IPS-18c (cell line): ENCODE measurements at regions not wholly inside any gene's neighbourhood (a gene's known extent, or its start where the extent isn't known, plus 50 kb on each side); places are given as distances from the start of the nearest gene placed in this dataset.
"Not testable (repeated sequence)": the region's sequence is repeated elsewhere in the genome, so short reads cannot be mapped to it uniquely, and the experiment has no call there.

Experiments used
- H3K4me3 ChIP-seq: 2 replicates; pipeline ENCODE4 v1.7.0; 2013; ENCODE audit warnings: low read depth, mild to moderate bottlenecking, low read length, moderate library complexity; ENCODE audit not compliant: insufficient read depth
- H3K9me3 ChIP-seq: one replicate; pipeline ENCODE4 v1.6.1; 2013; ENCODE audit warnings: mild to moderate bottlenecking, low read length, moderate library complexity; ENCODE audit not compliant: control insufficient read depth, insufficient read depth

DNA sequence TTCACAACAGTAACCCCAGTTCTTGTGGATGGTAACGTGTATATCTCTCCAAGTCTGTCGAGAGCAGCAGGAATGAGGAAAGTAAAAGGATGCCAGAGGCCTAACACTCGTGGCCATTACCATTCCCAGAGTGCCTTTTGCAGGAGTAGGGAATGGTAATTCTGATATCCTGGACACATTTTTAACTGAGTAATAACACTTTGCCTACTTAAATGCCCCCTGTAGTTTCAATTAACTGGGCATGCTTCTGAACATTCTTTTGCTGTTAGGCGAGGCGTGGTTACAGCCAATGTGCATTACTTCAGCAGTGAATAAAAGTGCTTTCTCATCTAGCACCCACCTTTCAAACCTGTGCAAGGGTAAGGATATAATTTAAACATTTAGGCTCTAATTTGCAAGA, 258.5 kb upstream of the ADGRL2 start:
- H3K9me3 ChIP-seq: no peaks in the 10 kb centered on the region

DNA sequence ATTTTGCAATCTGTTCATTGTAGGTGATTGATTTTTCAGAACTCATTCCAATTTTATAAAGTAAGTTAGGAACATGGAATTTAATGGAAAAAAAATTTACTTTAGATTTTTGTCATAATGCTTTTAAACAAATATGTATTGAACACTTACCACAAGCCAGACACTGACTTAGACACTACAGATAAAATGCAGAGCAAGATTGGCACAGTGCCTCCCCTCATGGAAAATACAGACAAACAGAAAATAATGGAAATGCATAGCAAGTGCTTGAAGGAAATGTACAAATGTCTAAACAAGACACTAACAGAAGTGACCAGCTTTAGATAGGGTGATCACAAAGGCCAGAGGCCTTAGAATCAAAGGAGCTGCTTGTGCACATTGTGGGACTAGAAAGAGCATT, 260.5 kb upstream of the ADGRL2 start:
- H3K4me3 ChIP-seq: no peak overlapping the region

More for the DNA sequence above, 258.5 kb upstream of the ADGRL2 start:
- no peak overlapping the region for H3K4me3 ChIP-seq

DNA sequence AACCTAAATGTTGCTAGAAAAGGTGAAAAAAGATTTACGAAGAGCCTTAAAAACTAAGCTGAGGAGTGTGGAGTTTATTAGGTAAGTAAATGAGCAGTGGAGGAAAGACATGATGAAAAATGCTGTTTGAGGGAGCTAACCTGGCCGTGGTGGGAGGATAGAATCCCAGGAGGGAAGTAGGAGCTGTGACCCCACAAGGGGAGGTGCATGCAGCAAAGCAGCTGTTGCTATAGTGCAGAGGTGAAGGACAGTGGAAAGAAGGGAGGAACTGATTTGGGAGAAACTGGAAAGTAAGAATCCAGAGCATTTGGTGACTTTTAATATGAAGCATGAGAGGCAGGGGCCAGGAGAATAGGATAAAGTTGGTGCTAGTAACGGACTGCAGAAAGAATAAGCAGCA, 271.7 kb upstream of the ADGRL2 start:
- no peaks in the 10 kb centered on the region for H3K9me3 ChIP-seq
- H3K4me3 ChIP-seq: no peak overlapping the region

More for the DNA sequence above, 260.5 kb upstream of the ADGRL2 start:
- no peaks in the 10 kb centered on the region for H3K9me3 ChIP-seq

DNA sequence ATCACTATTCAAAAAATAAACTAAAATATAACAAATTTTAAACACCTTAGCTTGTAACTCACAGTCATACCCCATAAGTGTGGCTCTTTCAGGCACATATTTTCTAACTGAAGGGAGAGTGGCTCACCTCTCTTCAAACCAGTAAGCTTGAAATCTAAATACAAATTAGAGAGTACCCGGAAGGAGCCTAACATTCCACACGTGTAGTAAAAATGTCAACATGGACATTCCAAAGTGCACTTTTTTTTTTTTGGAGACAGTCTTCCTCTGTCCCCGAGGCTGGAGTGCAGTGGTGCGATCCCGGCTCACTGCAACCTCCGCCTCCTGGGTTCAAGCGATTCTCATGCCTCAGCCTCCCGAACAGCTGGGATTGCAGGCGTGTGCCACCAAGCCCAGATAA, 275.6 kb upstream of the ADGRL2 start:
- Histone ChIP-seq H3K4me3 (no peak overlapping the region), H3K9me3 (no peaks in the 10 kb centered on the region)

DNA sequence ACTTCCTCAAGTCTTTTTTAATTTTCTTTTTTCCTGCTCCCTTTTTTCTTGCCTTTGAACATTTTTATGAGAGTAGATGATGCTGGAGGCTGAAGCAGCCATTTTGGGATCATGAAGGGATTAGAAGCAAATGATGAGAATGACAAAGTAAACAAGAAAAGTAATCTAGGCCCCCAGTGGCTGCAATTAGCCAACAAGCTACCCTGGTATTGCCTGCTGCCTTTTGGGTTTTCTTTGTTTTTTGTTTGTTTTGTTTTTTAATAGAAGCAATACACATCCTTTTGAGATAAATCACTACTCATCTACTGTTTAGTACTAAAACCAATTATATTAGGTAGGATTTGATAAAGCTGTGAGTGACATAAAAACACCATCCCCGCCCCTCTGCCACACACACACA, 280.7 kb upstream of the ADGRL2 start:
- Histone ChIP-seq H3K9me3 (no peaks in the 10 kb centered on the region), H3K4me3 (no peak overlapping the region)

DNA sequence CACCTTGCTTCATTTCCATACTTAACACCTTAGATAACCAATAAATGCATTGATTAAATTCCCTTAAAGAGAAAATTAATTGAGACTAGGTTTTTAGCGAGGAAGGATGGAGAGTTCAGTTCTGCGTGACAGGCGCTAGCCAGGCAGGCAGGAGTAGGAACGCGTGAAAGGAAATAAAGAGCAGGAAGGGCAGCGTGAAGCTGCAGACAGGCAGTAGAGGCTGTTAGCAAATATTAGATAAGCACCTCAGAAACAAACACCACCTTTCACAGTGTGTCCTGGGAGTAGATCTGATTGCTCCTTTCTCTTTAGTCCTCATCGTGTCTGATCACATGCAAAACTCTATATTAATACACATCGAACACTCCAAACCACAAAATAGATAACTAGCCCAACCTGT, 282.7 kb upstream of the ADGRL2 start:
- no peaks in the 10 kb centered on the region for H3K9me3 ChIP-seq
- no peak overlapping the region for H3K4me3 ChIP-seq

DNA sequence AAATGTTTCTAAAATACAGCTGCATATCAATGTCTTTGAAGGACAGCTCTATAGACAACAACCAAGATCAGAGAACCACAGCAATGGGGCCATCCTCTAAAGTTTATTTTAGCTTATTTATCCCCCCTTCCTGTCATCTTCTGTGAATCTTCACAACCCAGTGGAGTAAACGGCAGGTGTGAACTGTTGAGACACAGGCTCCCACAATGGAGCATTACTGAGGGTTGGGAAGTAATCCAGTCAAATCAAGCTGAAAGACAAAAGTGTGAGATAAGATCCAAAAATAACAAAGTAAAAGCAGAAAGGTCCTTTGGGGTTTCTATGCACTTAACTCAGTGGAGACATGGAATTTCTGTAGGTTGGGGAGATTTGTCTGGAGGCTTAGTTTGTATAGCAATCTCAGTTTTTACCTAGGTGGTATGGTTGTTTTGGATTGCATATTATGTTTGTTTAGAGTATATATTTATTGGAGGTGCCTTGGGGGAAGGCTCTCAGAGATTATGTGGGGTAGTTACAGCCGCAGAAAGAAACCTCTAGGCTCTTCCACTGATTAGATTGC, 286.9 kb upstream of the ADGRL2 start:
- Histone ChIP-seq H3K4me3 (no peak overlapping the region), H3K9me3 (no peaks in the 10 kb centered on the region)

DNA sequence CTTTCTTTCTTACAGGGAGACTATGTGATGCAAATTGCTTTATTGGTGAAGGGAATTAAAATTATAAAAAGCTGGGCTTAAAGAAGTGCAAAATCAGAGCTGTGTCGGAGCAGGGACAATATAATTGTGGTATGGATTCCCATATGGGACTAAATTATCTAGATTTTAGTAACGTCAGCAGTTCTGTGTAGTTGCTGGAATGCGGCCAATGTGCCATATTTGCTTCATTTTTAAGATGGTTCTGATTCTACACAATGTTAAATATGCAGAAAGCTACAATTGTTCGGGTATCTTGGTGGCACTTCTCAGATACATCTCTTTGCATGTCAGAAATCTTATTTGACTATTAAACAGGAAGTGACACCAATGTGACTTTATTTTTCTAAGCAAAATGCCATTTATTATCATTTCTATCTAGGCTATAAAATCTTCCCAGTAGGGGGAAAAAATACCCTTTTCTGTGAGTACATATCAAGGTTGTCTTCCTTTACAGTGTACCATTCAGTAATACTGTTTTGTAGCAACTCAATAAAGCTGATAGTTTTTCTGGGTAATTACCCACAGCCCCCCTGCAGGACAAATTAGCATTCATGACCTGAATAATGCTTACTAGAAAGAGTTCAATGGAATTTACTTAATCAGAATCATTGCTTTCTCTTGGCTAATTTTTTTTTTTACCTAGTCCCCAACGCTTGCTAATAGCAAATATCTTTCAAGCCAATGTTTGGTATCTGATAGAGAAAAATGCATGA, 288.3 kb upstream of the ADGRL2 start:
- Histone ChIP-seq H3K4me3 (no peak overlapping the region), H3K9me3 (no peaks in the 10 kb centered on the region)

DNA sequence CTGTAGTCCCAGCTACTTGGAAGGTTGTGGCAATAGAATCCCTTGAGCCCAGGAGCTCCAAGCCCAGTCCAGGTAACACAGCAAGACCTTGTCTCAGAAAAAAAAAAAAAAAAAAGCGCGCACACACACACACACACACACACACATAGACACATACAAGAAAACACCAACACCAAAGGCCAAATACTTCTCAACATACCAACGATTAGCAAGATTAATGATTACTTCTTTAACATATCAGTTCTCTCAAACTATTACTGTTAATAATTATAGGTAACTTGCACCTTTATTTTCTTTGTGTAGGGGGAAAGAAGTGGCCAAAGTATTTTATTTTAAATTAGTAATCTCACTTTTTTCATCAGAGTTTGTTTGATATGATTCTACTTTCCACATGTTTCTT, 289.5 kb upstream of the ADGRL2 start:
- H3K4me3 ChIP-seq: no peak overlapping the region
- H3K9me3 ChIP-seq: no peaks in the 10 kb centered on the region

DNA sequence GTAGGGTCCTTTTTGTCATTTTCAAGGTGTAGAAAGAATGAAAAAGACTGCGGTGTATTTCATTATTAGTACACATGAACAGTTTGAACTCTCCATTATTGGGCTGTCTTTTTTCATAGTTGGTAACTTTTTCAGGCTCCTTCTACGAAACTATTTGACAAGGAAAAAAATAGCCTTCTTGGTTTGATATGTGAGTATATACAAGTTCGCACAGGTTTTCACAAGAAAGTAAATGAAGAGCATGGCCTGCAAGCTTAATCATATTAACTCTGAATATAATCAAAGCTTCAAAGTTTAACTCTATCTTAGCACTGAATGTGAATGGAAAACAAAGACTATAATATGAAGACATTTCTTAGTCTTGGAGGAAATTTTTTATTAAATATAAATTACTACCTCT, 290.0 kb upstream of the ADGRL2 start:
- H3K4me3 ChIP-seq: no peak overlapping the region
- no peaks in the 10 kb centered on the region for H3K9me3 ChIP-seq

DNA sequence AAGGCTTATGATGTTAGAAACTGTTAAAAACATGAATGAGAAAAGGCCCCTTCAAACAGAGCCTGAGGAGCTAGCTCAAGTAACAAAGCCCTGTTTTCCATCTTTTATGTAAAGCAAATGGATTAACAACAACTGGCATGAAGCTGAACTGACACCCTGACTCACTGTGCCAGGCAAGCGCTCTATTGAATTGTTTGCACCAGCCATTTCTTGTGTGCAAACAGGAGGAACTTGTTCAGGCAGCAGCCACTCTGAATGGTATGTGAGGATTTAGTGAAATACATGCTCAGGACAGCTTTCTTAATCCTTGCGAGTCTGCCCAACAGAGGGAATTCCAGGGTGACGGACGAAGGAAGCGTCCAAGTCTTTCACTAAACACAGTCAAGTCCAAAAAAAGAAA, 291.1 kb upstream of the ADGRL2 start:
- no peaks in the 10 kb centered on the region for H3K9me3 ChIP-seq

DNA sequence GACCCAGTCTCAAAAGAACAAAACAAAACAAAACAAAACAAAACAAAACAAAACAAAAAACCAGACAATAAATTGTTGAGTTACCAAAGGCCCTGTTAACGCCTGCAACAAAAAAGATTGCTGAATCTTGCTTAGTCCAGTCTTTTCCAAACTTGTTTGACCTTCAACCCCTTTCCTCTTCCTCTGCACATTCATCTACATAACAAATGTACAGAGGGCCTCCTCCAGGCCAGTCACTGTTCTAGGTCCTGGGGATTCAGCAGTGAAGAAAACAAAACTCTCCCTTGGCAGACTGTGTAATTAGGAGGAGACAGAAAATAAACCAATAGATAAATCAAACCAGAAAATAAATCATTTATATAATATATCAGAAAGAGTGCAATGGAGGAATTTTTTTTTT, 294.0 kb upstream of the ADGRL2 start:
- H3K9me3 ChIP-seq: no peaks in the 10 kb centered on the region
- no peak overlapping the region for H3K4me3 ChIP-seq

More for the DNA sequence above, 291.1 kb upstream of the ADGRL2 start:
- H3K4me3 ChIP-seq: no peak overlapping the region

DNA sequence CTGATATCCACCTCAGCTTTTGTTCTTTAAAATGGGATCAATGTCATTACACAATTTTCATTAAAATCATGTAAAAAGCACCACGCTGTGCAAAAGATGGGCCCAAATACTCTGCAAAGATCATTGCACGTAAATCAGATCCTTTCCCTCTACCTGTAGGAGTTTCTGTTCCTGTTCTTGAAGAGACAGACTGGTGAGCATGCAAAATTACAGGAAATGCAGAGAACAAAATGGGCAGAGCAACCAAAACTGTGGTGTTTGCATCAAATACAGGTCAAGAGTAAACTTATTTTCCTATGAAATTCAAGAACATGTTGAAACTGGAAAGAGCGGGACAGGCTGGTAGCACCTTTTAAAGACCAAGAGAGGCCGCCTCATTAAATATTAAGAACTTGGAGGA, 294.9 kb upstream of the ADGRL2 start:
- Histone ChIP-seq H3K4me3 (no peak overlapping the region), H3K9me3 (no peaks in the 10 kb centered on the region)

DNA sequence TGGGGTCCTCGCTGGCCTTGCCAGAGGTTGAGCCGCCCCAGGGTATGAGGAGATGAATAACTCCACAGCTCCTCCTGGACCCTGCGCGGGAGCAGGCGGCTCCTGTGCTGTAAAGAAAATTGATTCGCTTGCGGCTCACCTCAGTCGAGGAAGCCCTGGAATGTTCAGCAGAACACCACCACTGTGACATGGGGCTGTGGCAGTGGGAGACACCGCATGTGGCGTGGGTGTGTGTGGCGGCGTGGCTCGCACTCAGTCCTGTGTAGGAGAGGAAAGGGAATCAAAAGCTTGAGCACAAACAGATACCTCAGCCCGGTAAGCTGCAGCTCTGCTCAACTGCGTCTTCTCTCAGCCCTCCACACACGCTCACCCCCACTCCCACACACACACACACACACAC, 295.9 kb upstream of the ADGRL2 start:
- H3K4me3 ChIP-seq, H3K9me3 ChIP-seq: not testable (repeated sequence)

DNA sequence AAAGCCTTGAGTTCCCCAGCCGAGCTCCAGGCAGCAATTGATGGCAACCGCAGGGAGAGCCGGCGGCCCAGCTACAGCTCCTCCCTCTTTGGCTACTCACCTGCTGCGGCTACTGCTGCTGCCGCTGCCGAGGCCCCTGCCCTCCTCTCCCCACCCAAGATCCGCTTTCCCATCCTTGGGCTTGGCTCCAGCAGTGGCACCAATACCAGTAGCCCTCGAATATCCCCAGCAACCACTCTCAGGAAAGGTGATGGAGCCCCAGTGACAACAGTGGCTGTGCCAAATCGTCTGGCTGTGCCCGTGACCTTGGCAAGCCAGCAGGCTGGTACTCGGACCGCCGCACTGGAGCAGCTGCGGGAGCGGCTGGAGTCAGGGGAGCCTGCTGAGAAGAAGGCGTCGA, 298.0 kb upstream of the ADGRL2 start:
- H3K9me3 ChIP-seq, H3K4me3 ChIP-seq: not testable (repeated sequence)

DNA sequence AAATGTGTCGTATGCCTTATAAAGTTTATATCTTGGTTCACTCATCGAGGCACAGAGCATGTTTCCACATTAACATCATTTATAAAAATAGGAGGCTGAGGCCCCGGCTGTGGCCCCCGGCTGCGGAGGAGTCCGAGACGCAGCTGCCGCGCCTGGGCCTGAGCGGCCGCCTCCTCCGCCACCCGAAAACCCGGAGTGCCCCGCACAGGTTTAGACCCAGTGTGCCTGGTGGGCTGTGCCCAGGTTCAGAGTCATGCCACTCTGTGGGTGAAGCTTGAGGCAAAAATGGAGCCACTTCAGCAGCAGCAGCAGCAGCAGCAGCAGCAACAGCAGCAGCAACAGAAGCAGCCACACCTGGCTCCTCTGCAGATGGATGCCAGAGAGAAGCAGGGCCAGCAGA, 299.2 kb upstream of the ADGRL2 start:
- H3K4me3 ChIP-seq, H3K9me3 ChIP-seq: not testable (repeated sequence)

DNA sequence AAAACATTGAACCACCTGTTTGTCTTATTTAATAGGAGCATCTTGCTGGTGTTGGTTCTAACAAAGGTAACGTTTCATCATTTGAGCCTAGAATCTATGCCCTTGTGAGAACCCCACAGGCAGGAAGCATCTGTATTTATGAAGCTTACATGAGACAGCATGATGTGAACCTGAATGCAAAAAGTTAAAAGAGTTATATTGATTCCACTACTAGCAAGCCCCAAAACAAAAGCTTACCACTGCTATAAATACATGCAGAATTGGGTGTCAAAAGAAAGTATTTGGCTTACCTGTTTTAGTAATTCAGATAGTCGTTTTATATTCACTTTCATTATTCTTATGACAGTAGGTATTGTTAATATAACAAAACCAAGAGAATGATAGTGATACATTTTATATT, 301.2 kb upstream of the ADGRL2 start:
- no peak overlapping the region for H3K4me3 ChIP-seq
- no peaks in the 10 kb centered on the region for H3K9me3 ChIP-seq

DNA sequence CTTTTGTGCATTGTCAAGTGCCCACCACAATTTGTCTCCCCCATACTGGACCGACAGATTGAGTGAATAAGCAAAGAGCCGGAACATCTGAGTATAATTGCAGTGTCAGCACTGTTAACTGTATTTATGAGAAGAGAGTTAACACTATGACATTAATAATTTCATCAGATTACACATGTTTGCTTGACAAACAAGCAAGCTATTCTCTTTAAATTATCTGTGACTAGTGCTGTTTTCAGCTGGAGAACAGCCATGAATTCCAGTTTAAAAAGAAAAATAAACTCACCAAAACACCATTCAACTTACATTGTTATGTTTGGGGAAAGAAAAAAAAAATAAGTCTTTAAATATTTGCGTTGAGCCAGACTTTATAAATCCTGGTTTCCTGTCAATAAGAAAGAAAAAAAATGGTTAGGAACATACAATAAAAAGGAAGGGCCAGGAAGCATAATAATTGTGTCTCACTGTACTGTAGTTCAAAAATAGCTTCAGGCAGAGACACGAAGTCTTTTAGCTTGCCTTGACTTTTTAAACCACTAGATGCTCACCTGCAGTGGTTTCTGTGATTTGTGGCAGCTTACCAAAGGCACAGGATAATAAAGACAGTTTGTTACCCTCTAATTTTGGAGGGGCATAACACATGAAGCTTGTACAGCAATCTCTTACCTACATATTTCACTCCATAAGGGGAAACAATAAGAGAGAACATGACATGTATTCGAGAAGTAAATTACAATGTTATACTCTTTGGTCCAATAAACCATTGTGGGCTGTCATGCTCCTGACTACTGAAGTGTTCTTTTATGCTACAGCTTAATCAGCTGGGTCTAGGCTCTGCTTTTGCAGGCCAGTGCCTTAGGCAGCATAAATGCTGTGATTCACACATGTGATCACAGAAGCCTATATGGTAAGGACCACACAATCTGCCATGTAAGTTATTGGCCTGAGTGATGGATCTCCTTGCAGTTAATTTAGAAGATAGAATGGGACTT, 302.0 kb upstream of the ADGRL2 start:
- no peak overlapping the region for H3K4me3 ChIP-seq
- H3K9me3 ChIP-seq: no peaks in the 10 kb centered on the region
